ENCODE measurements at regions not wholly inside any gene's neighbourhood (a gene's known extent, or its start where the extent isn't known, plus 50 kb on each side); places are given as distances from the start of the nearest gene placed in this dataset.

DNA sequence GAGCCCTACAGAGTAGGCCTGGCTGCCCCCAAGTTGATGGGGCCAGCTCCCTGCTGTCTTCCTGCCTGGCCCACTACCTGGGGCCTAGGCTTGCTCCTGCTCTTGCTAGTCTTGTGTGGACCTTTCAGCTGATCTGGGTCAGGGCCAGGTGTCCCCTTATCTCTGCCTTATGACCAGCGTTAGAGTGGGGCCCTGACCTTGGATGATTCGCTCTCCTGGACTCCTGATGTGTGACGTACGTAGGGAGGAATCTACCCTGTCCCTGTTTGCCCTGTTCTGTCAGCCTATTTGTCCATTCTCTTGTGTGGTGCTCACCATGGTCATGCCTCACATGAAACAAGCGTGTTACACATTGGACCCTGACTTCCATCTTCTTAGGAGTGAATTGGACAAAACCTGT, 571.8 kb downstream of the QKI start:
- no peak for DNase-seq (ENCODE audit: low read depth)

- no peak for DNase-seq (ENCODE audit: low read depth)
These were observed 571.2 kb downstream of the QKI start for GRCh38 chr6:163985710-163986109.

DNA sequence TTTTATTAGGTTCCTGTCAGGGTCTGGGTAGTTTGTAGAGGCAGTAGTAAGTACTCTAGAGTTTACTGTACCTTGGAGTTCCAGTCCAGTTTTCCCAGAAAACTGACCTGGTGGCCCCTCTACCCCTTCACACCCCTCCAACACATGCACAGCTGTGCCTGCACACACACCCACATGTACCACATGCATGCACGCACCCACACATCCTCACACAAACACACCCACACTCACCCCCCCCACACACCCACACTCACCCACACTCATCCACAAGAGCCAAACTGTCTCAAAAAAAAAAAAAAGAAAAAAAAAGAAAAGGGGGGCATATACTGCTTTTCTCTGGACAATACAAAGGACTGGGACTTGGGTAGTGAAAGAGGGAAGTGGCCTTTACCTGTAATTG, 570.5 kb downstream of the QKI start:
- DNase-seq (ENCODE audit: low read depth): no peak

DNA sequence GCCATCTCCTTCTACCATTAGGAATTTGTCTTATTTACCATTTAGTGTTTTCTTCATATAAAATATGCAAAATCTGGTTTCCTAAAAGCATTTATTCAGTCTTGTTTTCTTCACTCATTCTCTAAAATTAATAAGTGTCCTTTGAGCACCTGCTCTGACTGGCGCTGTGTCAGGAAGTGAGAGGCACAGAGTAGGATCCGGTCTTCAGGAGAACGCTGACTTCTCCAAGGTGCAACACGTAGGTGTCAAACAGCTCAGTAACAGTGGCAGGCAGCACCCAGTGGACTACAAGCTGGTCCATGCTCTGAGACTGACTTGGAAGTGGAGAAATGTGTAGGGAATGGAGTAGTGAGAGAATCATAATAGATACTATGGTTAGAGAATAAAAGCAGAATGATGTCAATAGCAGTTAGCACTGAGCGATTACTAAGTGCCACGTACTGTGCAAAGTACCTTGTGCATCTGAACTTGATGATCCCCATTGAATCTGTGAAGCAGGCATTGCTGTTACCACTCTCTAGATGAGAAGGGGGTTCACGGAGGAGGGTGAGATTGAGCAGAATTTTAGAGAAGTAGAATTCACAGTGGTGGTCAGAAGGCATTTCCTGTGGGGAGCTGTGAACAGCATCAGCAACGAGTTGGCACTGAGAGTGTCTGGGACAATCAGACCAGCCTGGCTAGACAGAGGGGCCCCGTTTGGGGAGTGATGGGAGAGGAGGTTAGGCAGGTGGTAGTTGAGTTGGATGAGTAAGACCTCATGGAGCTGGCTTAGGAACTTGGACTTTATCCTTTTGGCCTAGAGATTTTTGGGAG, 569.8 kb downstream of the QKI start:
- no peak for DNase-seq (ENCODE audit: low read depth)

GRCh38 chr6:163983679-163984078, 569.2 kb downstream of the QKI start:
- DNase-seq (ENCODE audit: low read depth): no peak

DNA sequence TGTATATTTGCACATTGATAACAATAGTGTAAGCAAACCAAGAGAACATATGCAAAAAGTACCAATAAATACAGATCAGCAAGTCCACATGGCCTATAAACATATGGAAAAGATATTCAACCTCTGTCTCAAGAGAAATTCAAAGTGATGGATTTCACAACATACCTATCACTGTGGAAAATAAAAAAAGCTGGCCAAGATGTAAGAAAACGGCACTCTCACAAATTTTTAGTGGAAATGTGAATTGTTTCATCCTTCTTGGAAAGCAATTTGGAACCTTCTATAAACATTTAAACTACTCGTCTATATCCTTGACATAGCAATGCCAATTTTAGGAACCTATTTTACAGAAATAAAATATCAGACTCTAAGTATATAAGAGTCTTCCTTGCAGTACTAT, 559.8 kb downstream of the QKI start:
- DNase-seq (ENCODE audit: low read depth): no peak

GRCh38 chr6:163971841-163972838, 557.6 kb downstream of the QKI start:
- no peak for DNase-seq (ENCODE audit: low read depth)

GRCh38 chr6:163970846-163971564, 556.5 kb downstream of the QKI start:
- no peak for DNase-seq (ENCODE audit: low read depth)

- no peak for DNase-seq (ENCODE audit: low read depth)
These were observed 551.2 kb downstream of the QKI start for GRCh38 chr6:163965426-163966348.

- DNase-seq (ENCODE audit: low read depth): no peak
These were observed 550.3 kb downstream of the QKI start for GRCh38 chr6:163964789-163965188.

- DNase-seq (ENCODE audit: low read depth): no peak
These were observed 548.9 kb downstream of the QKI start for GRCh38 chr6:163963205-163964120.

DNA sequence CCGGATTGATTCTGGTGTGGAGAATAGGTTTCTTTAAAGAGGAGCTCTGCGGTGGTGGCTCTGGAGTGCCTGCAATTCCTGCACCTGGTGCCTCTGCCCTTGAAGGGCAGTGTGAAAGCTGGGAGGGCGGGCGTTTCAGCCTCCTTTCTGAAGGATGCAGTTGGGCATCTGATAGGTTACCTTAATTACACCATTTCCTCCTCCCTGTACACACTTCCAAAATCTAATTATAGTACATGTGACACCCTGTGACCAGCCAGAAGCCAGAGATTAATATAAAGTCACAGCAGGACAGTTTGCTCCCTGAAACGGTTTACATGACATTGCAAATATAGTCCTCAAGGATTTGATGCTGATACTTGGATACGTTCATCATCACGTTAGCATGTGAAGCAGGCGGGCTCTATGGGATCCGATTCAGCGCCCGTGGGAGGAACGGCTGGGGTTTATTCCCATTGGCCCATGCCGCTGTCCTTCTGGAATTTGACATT, 548.2 kb downstream of the QKI start:
- DNase-seq (ENCODE audit: low read depth): no peak

GRCh38 chr6:163960128-163960527, 545.6 kb downstream of the QKI start:
- no peak for DNase-seq (ENCODE audit: low read depth)

DNA sequence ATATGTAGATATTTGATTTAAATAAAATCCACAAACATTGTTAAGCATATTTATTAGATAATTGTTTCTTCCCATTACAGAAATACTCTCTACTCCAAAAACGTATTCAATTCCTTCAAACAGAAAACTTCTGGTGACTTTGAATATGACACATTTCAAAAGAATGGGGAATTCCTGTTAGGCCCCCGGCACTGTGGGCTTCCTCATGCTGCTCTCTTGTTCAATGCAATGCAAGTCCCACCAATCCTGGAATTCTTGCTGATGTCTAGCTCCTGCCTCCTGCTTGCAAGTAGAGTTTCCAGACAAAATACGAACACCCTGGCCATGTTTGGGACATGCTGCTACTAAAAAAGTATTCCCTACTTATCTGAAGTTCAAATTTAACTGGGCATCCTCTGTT, 544.1 kb downstream of the QKI start:
- no peak for DNase-seq (ENCODE audit: low read depth)

DNA sequence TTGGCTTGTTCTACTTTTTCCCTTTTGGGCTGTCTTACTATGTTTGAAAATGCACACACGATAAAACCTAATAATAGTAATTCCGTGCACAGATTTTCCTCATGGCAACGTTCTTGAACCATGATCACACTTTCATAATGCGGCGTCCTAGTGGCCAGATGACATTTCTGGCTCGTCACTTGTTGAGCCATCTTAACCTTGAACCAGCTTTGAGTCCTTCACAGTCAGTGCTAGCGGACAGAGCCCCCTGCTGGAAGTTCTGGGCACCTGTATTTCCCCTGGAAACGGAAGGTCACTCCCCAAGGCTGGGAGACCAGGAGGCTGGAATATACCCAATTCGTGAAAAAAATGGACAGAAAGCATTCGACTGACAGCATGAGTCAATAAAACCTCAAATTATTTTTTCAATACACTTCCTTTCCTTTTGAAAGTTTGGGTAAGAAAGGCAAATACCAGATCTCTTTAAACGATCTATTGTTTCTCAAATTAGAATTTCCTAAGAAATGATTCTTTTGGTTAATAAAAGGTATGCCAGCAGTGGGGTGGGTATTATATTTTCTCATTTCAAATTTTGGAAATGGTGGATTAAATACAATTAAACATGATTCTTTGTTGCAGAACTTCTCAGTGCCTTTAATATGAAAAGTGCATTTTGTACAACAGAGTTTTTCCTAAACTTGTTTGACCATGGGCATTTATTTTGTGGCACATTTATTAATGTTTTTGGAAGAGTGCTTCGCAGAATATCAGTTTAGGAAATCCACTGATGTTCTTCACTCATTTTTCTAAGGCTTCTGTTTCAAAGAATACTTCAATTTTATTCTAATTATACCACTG, 542.3 kb downstream of the QKI start:
- peak; percentile 20 for DNase-seq (ENCODE audit: low read depth)

DNA sequence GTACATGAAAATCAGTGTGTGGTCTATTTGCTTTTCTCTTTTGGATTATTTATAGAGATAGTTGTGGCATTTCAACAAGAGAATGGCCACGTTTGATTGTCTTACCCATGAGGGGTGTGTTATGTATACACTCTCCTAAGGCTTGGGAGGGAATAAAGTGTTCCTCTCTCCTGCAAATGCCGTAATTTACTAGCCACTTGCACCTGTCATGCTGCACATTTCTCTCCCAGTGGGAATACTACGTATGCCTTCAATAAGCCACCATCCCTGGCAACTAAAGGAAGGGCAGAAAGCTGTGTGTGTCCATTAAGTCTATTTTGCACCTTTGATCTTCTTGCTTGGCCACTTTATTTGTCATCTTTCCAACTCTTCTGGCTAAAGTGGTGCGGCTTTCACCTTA, 541.2 kb downstream of the QKI start:
- no peak for DNase-seq (ENCODE audit: low read depth)

- DNase-seq (ENCODE audit: low read depth): no peak
These were observed 540.6 kb downstream of the QKI start for GRCh38 chr6:163955096-163955495.

GRCh38 chr6:163954088-163954775, 539.7 kb downstream of the QKI start:
- DNase-seq (ENCODE audit: low read depth): no peak
